HCT116 (cell line): ENCODE measurements at regions not wholly inside any gene's neighbourhood (a gene's known extent, or its start where the extent isn't known, plus 50 kb on each side); places are given as distances from the start of the nearest gene placed in this dataset.

ENCODE experiments used
- ATAC-seq: fragments of 200-7000 bp; cut with Tn5 transposase; 2 replicates; pipeline ENCODE4 v1.9.1; 2020; ENCODE audit warnings: mild to moderate bottlenecking, moderate library complexity
- BruUV-seq: library from RNA; stranded (reverse); fragments of 400-500 nt; replicated peaks from 2 replicates; lab custom pipeline; 2021; lab: Mats Ljungman, UMichigan
- CTCF ChIA-PET: fragments of 300-600 bp; sonication (Branson Sonifier 250); formaldehyde crosslinking; loops from one replicate; lab custom pipeline; 2021; ENCODE audit warnings: antibody characterized with exemption; lab: Charles Lee
- POLR2A ChIA-PET: fragments of 300-600, 350-600 bp; sonication (Branson Sonifier 250); formaldehyde crosslinking; loops from one replicate; lab custom pipeline; 2021; ENCODE audit warnings: antibody characterized with exemption; lab: Charles Lee
- RAD21 ChIA-PET, 2 experiments: fragments of 300-600 bp; sonication (Branson Sonifier 250); formaldehyde crosslinking; loops; one replicate each; lab custom pipeline; 2023; ENCODE audit warnings: low total read pairs in 2 of 2; ENCODE audit not compliant: uncharacterized antibody in 2 of 2, unreplicated experiment in 2 of 2, low non-redundant PET in 1 of 2; lab: Charles Lee
- DNase-seq: peaks from one replicate; pipeline ENCODE4 v3.0.0-alpha.2; 2010; ENCODE audit warnings: low read depth, low spot score
- H2AFZ ChIP-seq: fragments of 200-600 bp; shearing (Covaris generic), sonication (generic); 2 replicates; pipeline ENCODE4 v1.6.1; 2017; ENCODE audit warnings: low read depth, mixed run types, mixed read lengths, antibody characterized with exemption, low read length; ENCODE audit not compliant: poor library complexity, severe bottlenecking
- H3K27ac ChIP-seq: 2 replicates; pipeline ENCODE4 v1.5.1; 2012; ENCODE audit warnings: low read depth, low read length
- H3K27me3 ChIP-seq: fragments of 200-600 bp; sonication (generic); 2 replicates; pipeline ENCODE4 v1.6.1; 2016; ENCODE audit warnings: mixed run types, low read length, mixed read lengths; ENCODE audit not compliant: insufficient read depth
- H3K36me3 ChIP-seq, 2 experiments: fragments of 200-500 bp in 1 of 2; fragments of 200-600 bp in 1 of 2; sonication (Bioruptor generic) in 1 of 2; sonication (generic) in 1 of 2; 2 replicates each; pipeline versions ENCODE4 v1.5.1 to v1.6.1; 2014 to 2016; ENCODE audit warnings: low read length in 2 of 2, inconsistent platforms in 1 of 2, mixed read lengths in 1 of 2, mixed run types in 1 of 2; ENCODE audit not compliant: insufficient read depth in 2 of 2, control insufficient read depth in 1 of 2
- H3K4me1 ChIP-seq, 2 experiments: fragments of 200-600 bp in 1 of 2; sonication (generic) in 1 of 2; 2 replicates each; pipeline versions ENCODE4 v1.5.1 to v1.6.1; 2012 to 2017; ENCODE audit warnings: low read length in 2 of 2, inconsistent platforms in 1 of 2, mild to moderate bottlenecking in 1 of 2, mixed read lengths in 1 of 2, mixed run types in 1 of 2, moderate library complexity in 1 of 2; ENCODE audit not compliant: insufficient read depth in 2 of 2, control insufficient read depth in 1 of 2
- H3K4me2 ChIP-seq: fragments of 200-600 bp; sonication (generic); 2 replicates; pipeline ENCODE4 v1.6.1; 2017; ENCODE audit warnings: mixed run types, low read length, mixed read lengths
- H3K4me3 ChIP-seq, 2 experiments: fragments of 200-600 bp in 1 of 2; sonication (generic) in 1 of 2; replicated peaks in 1 of 2; 2 replicates each; pipeline ENCODE4 v1.5.1; 2011 to 2016; ENCODE audit warnings: low read length in 2 of 2, control low read depth in 1 of 2, low read depth in 1 of 2, mild to moderate bottlenecking in 1 of 2, mixed read lengths in 1 of 2, mixed run types in 1 of 2
- H3K79me2 ChIP-seq: fragments of 200-600 bp; sonication (generic); 2 replicates; pipeline ENCODE4 v1.6.1; 2017; ENCODE audit warnings: mild to moderate bottlenecking, mixed run types, low read length, moderate library complexity, mixed read lengths; ENCODE audit not compliant: insufficient read depth
- H3K9ac ChIP-seq: fragments of 200-600 bp; sonication (generic); 2 replicates; pipeline ENCODE4 v1.6.1; 2016; ENCODE audit warnings: low read length, mixed read lengths
- H3K9me2 ChIP-seq: fragments of 200-600 bp; sonication (generic), shearing (Covaris generic); 2 replicates; pipeline ENCODE4 v1.6.1; 2017; ENCODE audit warnings: mixed run types, mild to moderate bottlenecking, moderate library complexity; ENCODE audit not compliant: insufficient read depth
- H3K9me3 ChIP-seq, 2 experiments: fragments of 200-500 bp in 1 of 2; fragments of 200-600 bp in 1 of 2; sonication (Bioruptor generic) in 1 of 2; sonication (generic) in 1 of 2; 2 replicates each; pipeline ENCODE4 v1.6.1; 2014 to 2017; ENCODE audit warnings: low read length in 2 of 2, mixed read lengths in 2 of 2, inconsistent platforms in 1 of 2, low read depth in 1 of 2, mild to moderate bottlenecking in 1 of 2, mixed run types in 1 of 2, moderate library complexity in 1 of 2; ENCODE audit not compliant: control insufficient read depth in 1 of 2, insufficient read depth in 1 of 2
- H4K20me1 ChIP-seq: fragments of 200-600 bp; sonication (generic), shearing (Covaris generic); 2 replicates; pipeline ENCODE4 v1.6.1; 2017; ENCODE audit warnings: mixed run types, mild to moderate bottlenecking, moderate library complexity; ENCODE audit not compliant: insufficient read depth
- CBX3 ChIP-seq: IDR thresholded peaks from 2 replicates; pipeline ENCODE4 v1.6.1; 2012; ENCODE audit warnings: low read depth
- CTCF ChIP-seq, 3 experiments: fragments of 200-600 bp in 1 of 3; sonication (generic) in 1 of 3; IDR thresholded peaks in 2 of 3; conservative IDR thresholded peaks in 1 of 3; 2 replicates each; pipeline ENCODE4 v1.5.1; 2012 to 2017; ENCODE audit warnings: low read depth in 2 of 3, low read length in 2 of 3, antibody characterized with exemption in 1 of 3, borderline replicate concordance in 1 of 3, control low read depth in 1 of 3, mild to moderate bottlenecking in 1 of 3, mixed read lengths in 1 of 3, mixed run types in 1 of 3, moderate library complexity in 1 of 3; ENCODE audit not compliant: insufficient read depth in 1 of 3
- ELF1 ChIP-seq: IDR thresholded peaks from 2 replicates; pipeline ENCODE4 v1.6.1; 2012; ENCODE audit warnings: low read depth, borderline replicate concordance
- EZH2 ChIP-seq: fragments of 200-600 bp; sonication (generic); IDR thresholded peaks from 2 replicates; pipeline ENCODE4 v1.6.1; 2017; ENCODE audit warnings: antibody characterized with exemption, mixed run types
- EZH2phosphoT487 ChIP-seq: fragments of 200-600 bp; IDR thresholded peaks from 2 replicates; pipeline ENCODE4 v1.6.1; 2018; ENCODE audit warnings: antibody characterized with exemption, borderline replicate concordance
- FOSL1 ChIP-seq: IDR thresholded peaks from 2 replicates; pipeline ENCODE4 v1.6.1; 2012; ENCODE audit warnings: low read depth
- JUND ChIP-seq: IDR thresholded peaks from 2 replicates; pipeline ENCODE4 v1.6.1; 2012
- POLR2A ChIP-seq: IDR thresholded peaks from 2 replicates; pipeline ENCODE4 v1.7.0; 2011; ENCODE audit warnings: borderline replicate concordance; ENCODE audit not compliant: insufficient read depth, insufficient read length; ENCODE audit errors: extremely low read depth
- POLR2AphosphoS5 ChIP-seq: IDR thresholded peaks from 2 replicates; pipeline ENCODE4 v1.6.1; 2011; ENCODE audit warnings: mild to moderate bottlenecking, low read depth, low read length, moderate library complexity
- SIN3A ChIP-seq: IDR thresholded peaks from 2 replicates; pipeline ENCODE4 v1.6.1; 2012; ENCODE audit warnings: low read depth
- SP1 ChIP-seq: IDR thresholded peaks from 2 replicates; pipeline ENCODE4 v1.6.1; 2012; ENCODE audit warnings: low read depth
- TCF7L2 ChIP-seq: IDR thresholded peaks from 2 replicates; pipeline ENCODE4 v1.7.0; 2011; ENCODE audit warnings: borderline replicate concordance, inconsistent platforms; ENCODE audit not compliant: insufficient read depth, insufficient read length; ENCODE audit errors: extremely low read depth
- ZFX ChIP-seq: fragments of 450-650 bp; IDR thresholded peaks from 2 replicates; pipeline ENCODE4 v1.6.1; 2017
- ZNF274 ChIP-seq: fragments of 200-500 bp; sonication (Bioruptor generic); IDR thresholded peaks from 2 replicates; pipeline ENCODE4 v1.6.1; 2014; ENCODE audit warnings: mild to moderate bottlenecking, low read depth, low read length, inconsistent platforms
- intact Hi-C: fragments of 100-400 bp; cut with micrococcal nuclease; formaldehyde crosslinking; loops from 2 replicates; pipeline ENCODE4 v1.10.0; 2022
- TF ChIP-seq, protein P1 (sequence below): IDR thresholded peaks from 2 replicates; pipeline ENCODE4 v1.6.1; 2011; ENCODE audit warnings: mild to moderate bottlenecking, low read length, moderate library complexity; ENCODE audit not compliant: insufficient replicate concordance; ENCODE audit errors: extremely low read depth

DNA sequence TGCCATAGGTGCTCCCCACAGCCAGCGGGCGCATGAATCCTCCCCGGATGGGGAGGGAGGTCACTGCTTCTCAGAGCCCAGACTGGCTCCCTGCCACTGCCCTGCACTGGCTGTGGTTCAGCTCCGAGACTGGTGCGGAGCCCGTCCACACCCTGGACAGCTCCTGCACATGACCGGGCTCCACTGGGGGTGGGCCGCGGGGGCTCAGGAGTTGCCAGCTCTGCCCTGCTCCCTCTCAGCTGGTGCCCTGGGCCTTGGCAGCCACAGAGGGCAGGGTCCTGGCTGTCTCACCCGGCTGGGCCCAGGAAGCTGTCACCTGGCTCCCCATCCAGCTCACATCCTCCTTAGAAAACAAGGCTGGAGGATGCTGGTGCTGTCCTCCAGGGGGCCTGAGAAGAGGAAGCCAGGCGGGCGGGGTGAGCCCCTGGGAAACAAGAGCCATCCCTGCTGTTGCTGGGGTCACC, 64.9 kb upstream of the ADRA2C start:
- intact Hi-C loops, result no loop called here

DNA sequence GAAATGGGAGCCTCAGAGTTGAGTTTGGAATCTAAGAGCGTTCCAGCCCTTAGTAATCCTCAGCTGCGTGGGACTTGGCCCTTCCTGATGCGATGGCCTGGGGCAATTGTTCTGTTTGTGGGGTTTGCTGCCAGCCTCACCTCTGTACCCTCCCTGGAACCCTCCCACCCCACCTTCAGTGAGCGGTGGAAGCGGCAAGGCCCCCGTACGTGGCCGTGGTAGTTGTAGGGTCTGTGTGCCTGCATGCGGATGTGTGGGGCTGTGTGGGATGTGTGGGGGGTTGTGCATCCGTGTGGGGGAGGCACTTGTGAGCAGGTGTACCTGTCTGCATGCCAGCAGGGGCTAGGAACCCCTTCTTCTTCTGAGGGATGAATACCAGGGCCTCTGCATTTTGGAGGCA, 65.4 kb upstream of the ADRA2C start:
- H3K4me2 ChIP-seq, result no peak overlapping the region
- DNase-seq, result no peak
- H4K20me1 ChIP-seq, result no peaks in the 10 kb centered on the region
- no peak for ATAC-seq
- no peak overlapping the region for H3K4me3 ChIP-seq
- H3K36me3 ChIP-seq, result no peaks in the 10 kb centered on the region
- no peaks in the 10 kb centered on the region for H3K9me2 ChIP-seq
- no TSS peak for BruUV-seq
- no peaks in the 10 kb centered on the region for H3K9me3 ChIP-seq
- H3K9ac ChIP-seq, result no peak overlapping the region
- POLR2A ChIA-PET, result no interaction called here
- no peaks in the 10 kb centered on the region for H3K4me1 ChIP-seq
- H2AFZ ChIP-seq, result no peak overlapping the region
- no peaks in the 10 kb centered on the region for H3K79me2 ChIP-seq
- H3K27me3 ChIP-seq, result peaks cover 32% of the 10 kb centered on the region; the same call in 1 of the 2 replicates
- CTCF ChIA-PET, result no interaction called here
- RAD21 ChIA-PET, result no interaction called here
- intact Hi-C loops, result no loop called here
- no peak overlapping the region for H3K27ac ChIP-seq
- no peak for TF ChIP-seq EZH2
- TF ChIP-seq SP1, result no peak
- no peak for TF ChIP-seq ELF1
- no peak for TF ChIP-seq FOSL1
- TF ChIP-seq POLR2AphosphoS5, result no peak
- no peak for TF ChIP-seq POLR2A
- TF ChIP-seq CBX3, result no peak
- TF ChIP-seq SIN3A, result no peak
- no peak for TF ChIP-seq EZH2phosphoT487
- TF ChIP-seq, protein P1, sequence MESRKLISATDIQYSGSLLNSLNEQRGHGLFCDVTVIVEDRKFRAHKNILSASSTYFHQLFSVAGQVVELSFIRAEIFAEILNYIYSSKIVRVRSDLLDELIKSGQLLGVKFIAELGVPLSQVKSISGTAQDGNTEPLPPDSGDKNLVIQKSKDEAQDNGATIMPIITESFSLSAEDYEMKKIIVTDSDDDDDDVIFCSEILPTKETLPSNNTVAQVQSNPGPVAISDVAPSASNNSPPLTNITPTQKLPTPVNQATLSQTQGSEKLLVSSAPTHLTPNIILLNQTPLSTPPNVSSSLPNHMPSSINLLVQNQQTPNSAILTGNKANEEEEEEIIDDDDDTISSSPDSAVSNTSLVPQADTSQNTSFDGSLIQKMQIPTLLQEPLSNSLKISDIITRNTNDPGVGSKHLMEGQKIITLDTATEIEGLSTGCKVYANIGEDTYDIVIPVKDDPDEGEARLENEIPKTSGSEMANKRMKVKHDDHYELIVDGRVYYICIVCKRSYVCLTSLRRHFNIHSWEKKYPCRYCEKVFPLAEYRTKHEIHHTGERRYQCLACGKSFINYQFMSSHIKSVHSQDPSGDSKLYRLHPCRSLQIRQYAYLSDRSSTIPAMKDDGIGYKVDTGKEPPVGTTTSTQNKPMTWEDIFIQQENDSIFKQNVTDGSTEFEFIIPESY, result no peak
- TF ChIP-seq ZFX, result no peak
- TF ChIP-seq ZNF274, result no peak
- TF ChIP-seq TCF7L2, result no peak
- TF ChIP-seq JUND, result no peak

More for the DNA sequence above, 64.9 kb upstream of the ADRA2C start:
- Histone ChIP-seq H2AFZ (no peak overlapping the region), H3K9ac (no peak overlapping the region), H3K4me1 (no peaks in the 10 kb centered on the region), H4K20me1 (no peaks in the 10 kb centered on the region), H3K4me3 (no peak overlapping the region), H3K9me2 (no peaks in the 10 kb centered on the region), H3K27ac (no peak overlapping the region), H3K4me2 (no peak overlapping the region), H3K36me3 (no peaks in the 10 kb centered on the region), H3K9me3 (no peaks in the 10 kb centered on the region), H3K27me3 (peaks cover 32% of the 10 kb centered on the region; the same call in 1 of the 2 replicates), H3K79me2 (no peaks in the 10 kb centered on the region)
- RAD21 ChIA-PET, result no interaction called here
- DNase-seq (no peak), ATAC-seq (no peak; the same call in 1 of the 2 replicates)
- TF ChIP-seq POLR2AphosphoS5 (no peak), CTCF (IDR thresholded peaks at IDR 0.05 in 2 of 3, conservative IDR thresholded peaks at IDR 0.05 in 1 of 3; ENCODE audit: borderline replicate concordance in 1 of 3, insufficient read depth in 1 of 3, low read depth in 2 of 3, low read length in 2 of 3) (0 out of 6 replicates have a peak, but pooled peaks of 1 of the 3 experiments have one; percentile 13)
- no TSS peak for BruUV-seq
- POLR2A ChIA-PET, result no interaction called here
- CTCF ChIA-PET, result no interaction called here
